Endodermal cell (in vitro differentiated cells): ENCODE measurements at regions not wholly inside any gene's neighbourhood (a gene's known extent, or its start where the extent isn't known, plus 50 kb on each side); places are given as distances from the start of the nearest gene placed in this dataset.

Source experiments
- DNase-seq: peaks from one replicate; pipeline ENCODE4 v3.0.0-alpha.2; 2017
- H3K27ac ChIP-seq: 2 replicates; pipeline ENCODE4 v1.5.1; 2013; ENCODE audit warnings: mild to moderate bottlenecking, low read depth, low read length, moderate library complexity
- H3K27me3 ChIP-seq: 2 replicates; pipeline ENCODE4 v1.6.1; 2013; ENCODE audit warnings: mild to moderate bottlenecking, low read length, moderate library complexity; ENCODE audit not compliant: insufficient read depth, control insufficient read depth, poor library complexity, severe bottlenecking
- H3K36me3 ChIP-seq: 2 replicates; pipeline ENCODE4 v1.7.0; 2013; ENCODE audit warnings: mild to moderate bottlenecking, low read length, moderate library complexity; ENCODE audit not compliant: control insufficient read depth, insufficient read depth
- H3K4me1 ChIP-seq: one replicate; pipeline ENCODE4 v1.7.0; 2013; ENCODE audit warnings: low read length; ENCODE audit not compliant: control insufficient read depth, insufficient read depth
- H3K4me3 ChIP-seq: 2 replicates; pipeline ENCODE4 v1.5.1; 2013; ENCODE audit warnings: mild to moderate bottlenecking, low read length, moderate library complexity
- H3K9ac ChIP-seq: 2 replicates; pipeline ENCODE4 v1.6.1; 2013; ENCODE audit warnings: mild to moderate bottlenecking, low read length, moderate library complexity; ENCODE audit not compliant: poor library complexity, severe bottlenecking; ENCODE audit errors: extremely low read depth
- H3K9me3 ChIP-seq: 2 replicates; pipeline ENCODE4 v1.6.1; 2013; ENCODE audit warnings: mild to moderate bottlenecking, low read length, moderate library complexity; ENCODE audit not compliant: control insufficient read depth
- H3K27ac Mint-ChIP-seq: 2 replicates; pipeline ENCODE4 v1.8.0; 2020; ENCODE audit warnings: mixed read lengths
- H3K27me3 Mint-ChIP-seq: 2 replicates; pipeline ENCODE4 v1.8.0; 2021; ENCODE audit warnings: mild to moderate bottlenecking, mixed read lengths; ENCODE audit not compliant: insufficient read depth
- H3K36me3 Mint-ChIP-seq: 2 replicates; pipeline ENCODE4 v1.8.0; 2020; ENCODE audit warnings: low read depth, mixed read lengths
- H3K4me1 Mint-ChIP-seq: 2 replicates; pipeline ENCODE4 v1.8.0; 2020; ENCODE audit warnings: mixed read lengths
- H3K4me3 Mint-ChIP-seq: 2 replicates; pipeline ENCODE4 v1.8.0; 2020; ENCODE audit warnings: mild to moderate bottlenecking, moderate library complexity, mixed read lengths
- H3K9me3 Mint-ChIP-seq: 2 replicates; pipeline ENCODE4 v1.8.0; 2020; ENCODE audit warnings: mild to moderate bottlenecking, mixed read lengths
- CTCF ChIP-seq: fragments of 200-600 bp; sonication (generic); conservative IDR thresholded peaks from 2 replicates; pipeline ENCODE4 v1.5.0; 2021; ENCODE audit warnings: antibody characterized with exemption, mild to moderate bottlenecking
- WGBS, 2 experiments: methylation state at CpG; one replicate each; pipeline versions ENCODE4 v1.1.5 to v1.1.7; 2013; ENCODE audit warnings: missing lambda C conversion rate in 2 of 2, mixed read lengths in 1 of 2; ENCODE audit not compliant: insufficient coverage in 1 of 2, insufficient read length in 1 of 2; 5-methylcytosine and 5-hydroxymethylcytosine counted together

GRCh38 chr2:190829642-190830041, 51.0 kb upstream of the GLS start:
- Mint-ChIP-seq H3K4me3 (no peak overlapping the region), H3K27me3 (no peaks in the 10 kb centered on the region), H3K36me3 (no peaks in the 10 kb centered on the region), H3K4me1 (peaks cover 8% of the 10 kb centered on the region), H3K9me3 (no peaks in the 10 kb centered on the region), H3K27ac (no peak overlapping the region)
- H3K9ac ChIP-seq: no peak overlapping the region
- no peaks in the 10 kb centered on the region for H3K9me3 ChIP-seq
- TF ChIP-seq CTCF: no peak
- no peaks in the 10 kb centered on the region for H3K4me1 ChIP-seq
- no peaks in the 10 kb centered on the region for H3K36me3 ChIP-seq
- H3K4me3 ChIP-seq: no peak overlapping the region
- H3K27me3 ChIP-seq: peaks cover 6% of the 10 kb centered on the region
- no peak overlapping the region for H3K27ac ChIP-seq
- no peak for DNase-seq
- 100% methylated on average over 1 of the region's 1 CpG; no CpG with 5 or more reads in 1 of the 2 experiments for WGBS, 2 experiments
